Activated T-cell treated with anti-CD3 and anti-CD28 coated beads for 24 hours (primary cell): ENCODE measurements at regions not wholly inside any gene's neighbourhood (a gene's known extent, or its start where the extent isn't known, plus 50 kb on each side); places are given as distances from the start of the nearest gene placed in this dataset.
"Not testable (repeated sequence)": the region's sequence is repeated elsewhere in the genome, so short reads cannot be mapped to it uniquely, and the experiment has no call there.

ENCODE experiments used
- DNase-seq: peaks from one replicate; pipeline ENCODE4 v3.0.0-alpha.2; 2020; ENCODE audit warnings: low read depth

GRCh38 chr6:130557481-130558112 lies 191.8 kb downstream of the TMEM200A start:
- no peak for DNase-seq

- no peak for DNase-seq
Measured at GRCh38 chr6:130558131-130558530, 192.3 kb downstream of the TMEM200A start.

DNA sequence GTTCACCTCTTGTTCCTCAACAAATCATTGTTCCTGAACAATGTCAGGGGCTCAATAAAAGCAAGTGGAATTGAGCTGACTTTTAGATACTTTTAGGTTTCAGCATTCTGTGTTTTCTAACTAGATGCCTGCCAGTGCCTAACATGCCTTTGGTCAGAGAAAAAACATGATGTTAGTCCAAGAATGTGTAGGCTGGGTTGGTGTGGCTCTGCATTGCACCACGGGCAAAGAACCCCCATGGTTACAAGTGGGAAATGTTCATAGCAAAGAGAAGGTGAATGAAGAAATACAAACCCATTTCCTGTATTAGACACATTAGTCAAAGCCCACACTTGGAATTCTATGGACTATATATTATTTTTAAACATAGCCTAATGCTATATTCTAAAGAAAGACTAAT lies 193.3 kb downstream of the TMEM200A start:
- no peak for DNase-seq

GRCh38 chr6:130560231-130560630 lies 194.4 kb downstream of the TMEM200A start:
- DNase-seq: no peak

DNA sequence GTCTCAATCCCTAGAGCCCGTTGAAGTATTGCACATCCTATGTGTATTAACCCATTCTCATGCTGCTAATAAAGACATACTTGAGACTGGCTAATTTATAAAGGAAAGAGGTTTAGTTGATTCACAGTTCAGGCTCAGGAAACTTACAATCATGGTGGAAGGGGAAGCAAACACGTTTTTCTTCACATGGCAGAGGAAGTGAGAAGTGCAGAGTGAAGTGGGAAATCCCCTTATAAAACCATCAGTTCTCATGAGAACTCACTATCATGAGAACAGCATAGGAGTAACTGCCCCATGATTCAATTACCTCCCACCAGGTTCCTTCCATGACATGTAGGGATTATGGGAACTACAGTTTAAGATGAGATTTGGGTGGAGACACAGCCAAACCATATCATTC lies 195.3 kb downstream of the TMEM200A start:
- DNase-seq: not testable (repeated sequence)

DNA sequence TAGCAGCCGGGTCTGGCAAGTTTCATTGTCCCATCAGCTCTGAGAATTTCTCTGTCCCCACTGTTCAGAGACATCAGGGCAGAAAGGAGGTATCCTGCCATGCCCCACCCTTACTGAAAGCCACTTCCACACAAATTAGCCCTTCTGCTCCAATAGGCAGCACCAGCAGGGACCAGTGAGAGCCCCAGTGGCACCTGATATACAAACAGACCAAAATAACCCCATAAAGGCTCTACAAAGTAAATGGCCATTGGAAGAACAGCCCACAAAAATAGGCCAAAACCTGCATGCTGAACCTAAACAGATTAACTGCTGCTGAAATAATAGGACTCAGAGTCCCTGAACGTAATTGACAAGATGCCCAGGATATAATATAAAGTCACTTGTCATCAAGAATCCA lies 199.9 kb downstream of the TMEM200A start:
- DNase-seq: no peak

DNA sequence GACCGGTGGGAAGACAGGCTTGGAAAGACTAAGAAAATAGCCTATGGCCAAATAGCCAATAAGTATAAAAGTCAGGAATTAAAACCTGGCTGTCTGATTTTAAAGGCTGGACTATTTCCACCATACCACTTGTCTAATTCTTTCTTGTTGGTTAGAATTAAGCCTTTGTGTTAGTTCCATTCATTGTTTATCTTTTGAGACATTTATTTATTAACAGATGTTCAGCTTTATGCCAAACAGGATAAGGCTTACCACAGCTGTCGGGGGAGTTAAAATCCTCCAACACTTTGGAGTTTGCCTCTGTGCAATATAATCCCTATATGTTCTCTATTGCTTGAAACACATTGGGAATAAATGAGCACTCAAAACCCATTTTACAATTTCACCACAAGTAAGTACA lies 208.3 kb downstream of the TMEM200A start:
- no peak for DNase-seq

GRCh38 chr6:130575557-130575956 lies 209.7 kb downstream of the TMEM200A start:
- DNase-seq: no peak

- peak; percentile 13 for DNase-seq
Measured at GRCh38 chr6:130575971-130576370, 210.2 kb downstream of the TMEM200A start.

DNA sequence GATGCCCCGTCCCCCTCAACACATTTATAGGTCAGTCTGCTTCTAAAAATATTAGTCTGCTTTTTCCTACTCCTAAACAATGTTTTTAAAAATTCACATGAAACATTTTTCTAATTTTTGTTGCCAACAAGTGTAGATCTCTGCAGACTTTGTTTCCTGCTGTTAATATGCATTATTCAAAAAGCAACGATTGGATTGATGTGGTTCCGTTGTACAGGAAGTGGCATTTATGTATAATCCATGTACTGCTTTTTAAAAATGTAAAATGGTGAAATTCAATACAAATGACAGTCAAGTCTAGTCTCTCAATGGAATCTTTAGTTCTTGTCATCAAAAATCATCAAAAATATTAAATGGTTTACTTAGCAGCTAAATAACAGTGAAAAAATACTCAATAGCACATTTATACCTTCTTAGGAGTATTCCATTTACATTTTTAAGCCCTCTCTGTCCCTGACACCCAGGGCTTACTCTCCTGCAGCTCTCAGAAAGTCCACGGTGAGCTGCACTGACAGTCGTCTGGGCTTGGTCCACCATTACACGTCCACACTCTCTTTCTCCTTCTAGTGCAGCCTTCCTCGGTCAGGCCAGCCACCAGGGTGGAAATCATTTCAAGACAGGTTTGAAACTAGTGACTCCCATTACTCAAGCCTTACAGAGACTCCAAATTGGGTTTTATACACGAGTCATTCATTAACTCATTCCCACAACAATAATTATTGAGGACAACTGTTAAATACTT lies 211.5 kb downstream of the TMEM200A start:
- DNase-seq: no peak

GRCh38 chr6:130578713-130579112 lies 212.9 kb downstream of the TMEM200A start:
- DNase-seq: no peak

GRCh38 chr6:130583268-130583667 lies 217.5 kb downstream of the TMEM200A start:
- no peak for DNase-seq

DNA sequence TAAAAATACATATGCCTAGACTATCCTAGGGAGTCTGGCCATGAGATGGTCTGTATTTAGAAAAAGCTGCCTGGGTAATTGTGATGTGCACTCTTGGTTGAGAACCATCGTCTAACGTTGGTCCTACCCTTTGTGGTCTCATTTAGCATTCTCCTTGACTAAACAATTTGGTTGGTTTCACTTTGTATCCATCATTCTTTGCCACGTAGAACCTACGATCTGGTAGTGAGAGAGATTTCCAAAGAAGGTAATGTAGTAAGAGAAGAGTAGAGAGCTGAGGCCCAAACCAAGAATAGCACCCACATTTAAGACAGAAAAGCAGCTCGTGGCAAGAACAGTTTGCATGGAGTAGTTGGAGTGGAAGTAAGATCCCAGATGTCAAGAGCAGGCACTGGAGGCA lies 219.8 kb downstream of the TMEM200A start:
- DNase-seq: no peak

GRCh38 chr6:130587778-130588520 lies 222.1 kb downstream of the TMEM200A start:
- DNase-seq: no peak

GRCh38 chr6:130593200-130593599 lies 227.4 kb downstream of the TMEM200A start:
- no peak for DNase-seq

- DNase-seq: no peak
Measured at GRCh38 chr6:130593948-130594347, 228.1 kb downstream of the TMEM200A start.

- no peak for DNase-seq
Measured at GRCh38 chr6:130598021-130598989, 228.9 kb upstream of the SMLR1 start.

- DNase-seq: no peak
Measured at GRCh38 chr6:130600880-130601341, 226.3 kb upstream of the SMLR1 start.

DNA sequence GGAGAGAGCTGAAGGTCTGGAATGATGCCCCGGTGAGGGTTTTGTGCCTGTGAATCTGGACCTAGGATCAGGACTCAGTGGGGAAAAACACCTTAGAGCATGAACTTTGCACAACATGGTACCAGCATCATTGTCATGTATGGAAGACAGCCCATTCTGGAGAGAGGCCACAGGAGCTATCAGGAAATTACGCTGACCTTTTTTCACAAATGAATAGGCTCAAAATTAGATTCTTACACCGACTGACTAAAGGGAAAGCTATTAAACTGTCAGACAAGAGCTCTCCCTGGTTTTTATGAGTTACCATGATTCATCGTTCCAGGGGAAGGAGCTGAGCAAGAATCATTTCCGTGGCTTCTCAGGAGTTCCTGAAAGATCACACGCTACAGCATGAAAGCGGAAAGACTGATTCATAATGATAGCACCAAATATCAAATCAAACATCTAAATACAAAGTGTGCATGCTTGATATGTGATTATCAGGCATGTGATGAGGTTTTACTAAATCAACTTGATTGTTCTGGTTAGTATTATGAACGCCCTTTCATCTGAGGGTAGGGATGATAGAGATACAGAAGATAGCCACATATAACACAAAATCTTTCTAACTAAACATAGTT lies 224.9 kb upstream of the SMLR1 start:
- DNase-seq: no peak

DNA sequence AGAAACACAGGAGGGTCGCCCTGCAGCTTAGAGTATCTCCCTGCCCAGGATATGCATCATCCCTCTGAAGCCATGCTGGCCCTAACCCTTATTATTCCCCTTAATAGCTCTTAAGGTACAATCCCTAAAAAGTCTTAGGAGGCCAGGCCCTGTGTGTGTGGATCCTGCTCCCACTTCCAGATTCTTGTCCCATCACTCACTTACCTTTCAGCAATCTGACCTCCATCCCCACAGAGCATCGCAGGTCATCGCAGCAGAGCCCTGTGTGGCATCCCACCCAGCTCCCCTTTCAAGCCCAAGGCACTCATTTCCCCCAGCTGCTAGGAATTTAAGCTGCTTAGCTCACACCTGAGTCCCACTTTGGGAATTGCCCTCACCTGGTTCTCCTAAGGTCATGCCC lies 223.8 kb upstream of the SMLR1 start:
- DNase-seq: no peak

DNA sequence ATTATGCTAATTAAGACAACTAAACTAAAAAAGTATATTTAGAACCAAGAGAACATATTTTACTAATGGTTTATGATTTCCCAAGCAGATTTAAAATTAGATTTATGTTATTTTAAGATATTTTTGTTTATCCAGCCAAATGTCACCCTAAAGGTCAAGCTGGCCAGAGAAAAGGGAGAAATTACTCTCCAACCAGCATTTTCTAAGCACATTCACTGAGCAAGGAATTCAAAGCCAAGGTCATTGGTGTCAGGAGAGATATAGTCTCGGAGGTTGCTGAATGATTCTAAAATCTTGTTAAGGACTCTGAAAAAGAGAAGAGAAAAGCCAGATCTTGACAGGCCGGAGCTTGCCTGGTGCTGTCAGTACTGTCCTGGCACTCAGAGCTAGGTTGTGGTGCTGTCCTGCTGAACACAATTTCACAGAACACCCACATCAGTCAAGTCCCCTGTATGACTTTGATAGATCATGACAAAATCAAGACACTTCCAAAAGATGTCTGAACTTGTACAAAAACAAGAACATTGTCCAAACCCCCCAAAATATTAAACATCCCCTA lies 222.3 kb upstream of the SMLR1 start:
- no peak for DNase-seq
